SKM-1 (cell line): ENCODE measurements at regions not wholly inside any gene's neighbourhood (a gene's known extent, or its start where the extent isn't known, plus 50 kb on each side); places are given as distances from the start of the nearest gene placed in this dataset.
"Not testable (repeated sequence)": the region's sequence is repeated elsewhere in the genome, so short reads cannot be mapped to it uniquely, and the experiment has no call there.

Experiments used
- DNase-seq: peaks from one replicate; lab custom pipeline; 2025; ENCODE audit not compliant: unreplicated experiment; lab: John Stamatoyannopoulos, UW

GRCh38 chr2:133871545-133872209 lies 303.4 kb upstream of the NCKAP5 start:
- DNase-seq = no peak

- no peak for DNase-seq
These were observed 310.1 kb upstream of the NCKAP5 start for GRCh38 chr2:133878326-133878725.

- no peak for DNase-seq
These were observed 311.4 kb upstream of the NCKAP5 start for GRCh38 chr2:133879703-133880102.

GRCh38 chr2:133882159-133882558 lies 313.9 kb upstream of the NCKAP5 start:
- DNase-seq = not testable (repeated sequence)

GRCh38 chr2:133884739-133885381 lies 316.6 kb upstream of the NCKAP5 start:
- no peak for DNase-seq

GRCh38 chr2:133885847-133886246 lies 317.6 kb upstream of the NCKAP5 start:
- DNase-seq = no peak

GRCh38 chr2:133886735-133887675 lies 318.7 kb upstream of the NCKAP5 start:
- DNase-seq = peak; percentile 63

- no peak for DNase-seq
These were observed 319.4 kb upstream of the NCKAP5 start for GRCh38 chr2:133887676-133888040.

- DNase-seq = no peak
These were observed 319.8 kb upstream of the NCKAP5 start for GRCh38 chr2:133888107-133888506.

- DNase-seq = no peak
These were observed 320.5 kb upstream of the NCKAP5 start for GRCh38 chr2:133888621-133889219.

GRCh38 chr2:133892352-133892913 lies 324.2 kb upstream of the NCKAP5 start:
- DNase-seq = no peak

- no peak for DNase-seq
These were observed 326.2 kb upstream of the NCKAP5 start for GRCh38 chr2:133894429-133894828.

GRCh38 chr2:133897838-133898237 lies 329.6 kb upstream of the NCKAP5 start:
- not testable (repeated sequence) for DNase-seq

- no peak for DNase-seq
These were observed 332.6 kb upstream of the NCKAP5 start for GRCh38 chr2:133900909-133901308.

- DNase-seq = no peak
These were observed 338.1 kb upstream of the NCKAP5 start for GRCh38 chr2:133906396-133906795.

- no peak for DNase-seq
These were observed 338.7 kb upstream of the NCKAP5 start for GRCh38 chr2:133906926-133907325.

GRCh38 chr2:133908171-133908570 lies 339.9 kb upstream of the NCKAP5 start:
- no peak for DNase-seq

- DNase-seq = no peak
These were observed 335.7 kb upstream of the MGAT5 start for GRCh38 chr2:133918141-133918540.

GRCh38 chr2:133919285-133919684 lies 334.6 kb upstream of the MGAT5 start:
- no peak for DNase-seq

- DNase-seq = no peak
These were observed 326.0 kb upstream of the MGAT5 start for GRCh38 chr2:133927894-133928293.

GRCh38 chr2:133936096-133936495 lies 317.8 kb upstream of the MGAT5 start:
- no peak for DNase-seq
